Progenitor cell of endocrine pancreas (in vitro differentiated cells): ENCODE measurements at regions not wholly inside any gene's neighbourhood (a gene's known extent, or its start where the extent isn't known, plus 50 kb on each side); places are given as distances from the start of the nearest gene placed in this dataset.
"Not testable (repeated sequence)": the region's sequence is repeated elsewhere in the genome, so short reads cannot be mapped to it uniquely, and the experiment has no call there.

ENCODE experiments used
- DNase-seq: peaks from one replicate; pipeline ENCODE4 v3.0.0; 2021; ENCODE audit warnings: low spot score; ENCODE audit not compliant: unreplicated experiment
- H3K27ac Mint-ChIP-seq: 2 replicates; pipeline ENCODE4 v1.8.0; 2021; ENCODE audit warnings: mild to moderate bottlenecking, moderate library complexity, mixed read lengths
- H3K27me3 Mint-ChIP-seq: 2 replicates; pipeline ENCODE4 v1.8.0; 2021; ENCODE audit warnings: mixed read lengths
- H3K36me3 Mint-ChIP-seq: 2 replicates; pipeline ENCODE4 v1.8.0; 2022; ENCODE audit warnings: mixed read lengths; ENCODE audit not compliant: insufficient read depth
- H3K4me1 Mint-ChIP-seq: 2 replicates; pipeline ENCODE4 v1.8.0; 2021; ENCODE audit warnings: low read depth, mixed read lengths
- H3K4me3 Mint-ChIP-seq: 2 replicates; pipeline ENCODE4 v1.8.0; 2021; ENCODE audit warnings: low read depth, mild to moderate bottlenecking, moderate library complexity, mixed read lengths
- H3K9me3 Mint-ChIP-seq: 2 replicates; pipeline ENCODE4 v1.8.0; 2021; ENCODE audit warnings: low read depth, mixed read lengths
- CTCF ChIP-seq: fragments of 200-600 bp; sonication (generic); IDR thresholded peaks from one replicate; pipeline ENCODE4 v1.5.0; 2021; ENCODE audit warnings: antibody characterized with exemption, mild to moderate bottlenecking; ENCODE audit not compliant: unreplicated experiment

- Mint-ChIP-seq H3K4me3 (no peak overlapping the region), H3K27me3 (no peaks in the 10 kb centered on the region), H3K36me3 (peaks cover 3% of the 10 kb centered on the region), H3K27ac (no peak overlapping the region), H3K9me3 (peaks cover 3% of the 10 kb centered on the region), H3K4me1 (peaks cover 36% of the 10 kb centered on the region)
- DNase-seq = no peak
- no peak for TF ChIP-seq CTCF
These were observed 340.0 kb upstream of the PIK3R1 start for GRCh38 chr5:67875601-67876000.

- peaks cover 3% of the 10 kb centered on the region for H3K9me3 Mint-ChIP-seq
These were observed 341.6 kb upstream of the PIK3R1 start for GRCh38 chr5:67873935-67874334.

DNA sequence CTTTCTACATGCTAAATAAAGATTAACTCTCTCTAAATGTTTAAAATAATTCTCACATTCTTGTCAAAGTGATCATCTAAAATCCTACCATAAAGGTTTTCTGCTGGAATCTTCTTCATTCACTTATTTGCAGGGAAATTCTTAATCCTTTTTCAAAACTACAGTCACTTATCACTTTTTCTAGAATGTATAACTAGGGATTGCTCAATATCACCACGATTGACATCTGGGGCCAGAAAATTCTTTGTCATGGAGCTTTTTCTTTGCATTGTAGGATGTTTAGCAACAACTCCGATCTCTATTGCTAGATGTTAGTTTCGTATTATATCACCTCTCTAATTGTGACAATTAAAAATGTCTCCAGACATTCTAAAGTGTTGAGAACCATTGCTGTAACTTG lies 344.9 kb upstream of the PIK3R1 start:
- DNase-seq = no peak
- H3K27ac Mint-ChIP-seq = no peak overlapping the region
- H3K4me1 Mint-ChIP-seq = peaks cover 8% of the 10 kb centered on the region
- peaks cover 3% of the 10 kb centered on the region for H3K9me3 Mint-ChIP-seq
- H3K4me3 Mint-ChIP-seq = no peak overlapping the region
- no peaks in the 10 kb centered on the region for H3K27me3 Mint-ChIP-seq
- peaks cover 2% of the 10 kb centered on the region for H3K36me3 Mint-ChIP-seq
- no peak for TF ChIP-seq CTCF

More at GRCh38 chr5:67873935-67874334, 341.6 kb upstream of the PIK3R1 start:
- no peak for DNase-seq
- H3K27ac Mint-ChIP-seq = no peak overlapping the region
- peaks cover 4% of the 10 kb centered on the region for H3K36me3 Mint-ChIP-seq
- H3K4me1 Mint-ChIP-seq = peaks cover 21% of the 10 kb centered on the region
- no peaks in the 10 kb centered on the region for H3K27me3 Mint-ChIP-seq
- TF ChIP-seq CTCF = no peak
- H3K4me3 Mint-ChIP-seq = no peak overlapping the region

DNA sequence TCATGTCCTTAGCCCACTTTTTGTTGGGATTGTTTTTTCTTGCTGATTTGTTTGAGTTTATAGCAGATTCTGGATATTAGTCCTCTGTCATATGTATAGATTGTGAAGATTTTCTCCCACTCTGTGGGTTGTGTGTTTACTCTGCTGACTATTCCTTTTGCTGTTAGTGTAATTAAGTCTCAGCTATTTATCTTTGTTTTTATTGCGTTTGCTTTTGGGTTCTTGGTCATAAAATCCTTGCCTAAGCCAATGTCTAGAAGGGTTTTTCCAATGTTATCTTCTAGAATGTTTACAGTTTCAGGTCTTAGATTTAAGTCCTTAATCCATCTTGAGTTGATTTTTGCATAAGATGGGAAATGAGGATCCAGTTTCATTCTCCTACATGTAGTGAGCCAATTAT lies 351.2 kb upstream of the PIK3R1 start:
- DNase-seq, H3K27ac Mint-ChIP-seq, H3K27me3 Mint-ChIP-seq, H3K4me3 Mint-ChIP-seq, H3K36me3 Mint-ChIP-seq, H3K4me1 Mint-ChIP-seq: not testable (repeated sequence)
- peaks cover 20% of the 10 kb centered on the region for H3K9me3 Mint-ChIP-seq

- Mint-ChIP-seq H3K36me3 (no peaks in the 10 kb centered on the region), H3K4me1 (peaks cover 4% of the 10 kb centered on the region), H3K4me3 (no peak overlapping the region), H3K27me3 (no peaks in the 10 kb centered on the region), H3K9me3 (peaks cover 6% of the 10 kb centered on the region), H3K27ac (no peak overlapping the region)
- DNase-seq = no peak
- TF ChIP-seq CTCF = no peak
These were observed 357.0 kb upstream of the PIK3R1 start for GRCh38 chr5:67858471-67859031.

- H3K36me3 Mint-ChIP-seq = no peaks in the 10 kb centered on the region
- no peak overlapping the region for H3K4me3 Mint-ChIP-seq
- H3K27ac Mint-ChIP-seq = no peak overlapping the region
- H3K27me3 Mint-ChIP-seq = no peaks in the 10 kb centered on the region
- H3K9me3 Mint-ChIP-seq = peaks cover 7% of the 10 kb centered on the region
- no peak for DNase-seq
- H3K4me1 Mint-ChIP-seq = peaks cover 4% of the 10 kb centered on the region
- TF ChIP-seq CTCF = no peak
These were observed 358.1 kb upstream of the PIK3R1 start for GRCh38 chr5:67857502-67857901.
